GM12891 (cell line): ENCODE measurements at regions not wholly inside any gene's neighbourhood (a gene's known extent, or its start where the extent isn't known, plus 50 kb on each side); places are given as distances from the start of the nearest gene placed in this dataset.

Source experiments
- POLR2A ChIP-seq: IDR thresholded peaks from 2 replicates; pipeline ENCODE4 v1.6.1; 2011; ENCODE audit warnings: low read depth, low read length, control low read depth
- POLR2AphosphoS5 ChIP-seq: IDR thresholded peaks from 2 replicates; pipeline ENCODE4 v1.6.1; 2011; ENCODE audit warnings: low read depth, low read length, control low read depth
- SPI1 ChIP-seq: IDR thresholded peaks from 2 replicates; pipeline ENCODE4 v1.6.1; 2011; ENCODE audit warnings: low read depth, low read length, control low read depth
- TAF1 ChIP-seq: IDR thresholded peaks from 2 replicates; pipeline ENCODE4 v1.6.1; 2011; ENCODE audit warnings: low read depth, low read length, control low read depth

- TF ChIP-seq POLR2AphosphoS5 (no peak), TAF1 (no peak), POLR2A (no peak), SPI1 (no peak)
Measured at GRCh38 chr13:106690779-106691178, 122.8 kb upstream of the ARGLU1 start.
